ENCODE measurements at regions not wholly inside any gene's neighbourhood (a gene's known extent, or its start where the extent isn't known, plus 50 kb on each side); places are given as distances from the start of the nearest gene placed in this dataset.

GRCh38 chr1:106266786-106267185, 789.7 kb upstream of the PRMT6 start:
- Histone ChIP-seq H2AFZ (ENCODE audit: low read depth, low read length) (no peak overlapping the region), H4K8ac (ENCODE audit: low read length) (no peak overlapping the region), H3K14ac (ENCODE audit: low read length in 2 of 2) (no peak overlapping the region), H3K27ac (ENCODE audit: low read length, poor library complexity, severe bottlenecking) (no peak overlapping the region), H3K23ac (ENCODE audit: low read length in 2 of 2) (no peak overlapping the region), H3K36me3 (ENCODE audit: control insufficient read depth in 1 of 2, insufficient read depth in 2 of 2, low read depth in 1 of 2, low read length in 2 of 2) (no peaks in the 10 kb centered on the region), H2AK5ac (ENCODE audit: low read length, severe bottlenecking) (no peak overlapping the region), H3K4ac (ENCODE audit: low read depth in 1 of 2, low read length in 2 of 2) (no peak overlapping the region), H3K18ac (ENCODE audit: low read depth in 1 of 2, low read length in 2 of 2) (no peak overlapping the region), H2BK12ac (ENCODE audit: low read length in 2 of 2) (no peak overlapping the region), H4K91ac (ENCODE audit: low read length) (no peak overlapping the region), H2BK15ac (ENCODE audit: low read depth, poor library complexity, severe bottlenecking) (no peak overlapping the region), H3K4me1 (ENCODE audit: control insufficient read depth, insufficient read depth, low read depth, low read length) (no peaks in the 10 kb centered on the region), H3K9me3 (ENCODE audit: control insufficient read depth, low read length) (peaks cover 30% of the 10 kb centered on the region), H2BK120ac (ENCODE audit: low read depth, low read length) (no peak overlapping the region), H3K79me1 (replicated peaks; ENCODE audit: low read length, poor library complexity, severe bottlenecking) (no peaks in the 10 kb centered on the region), H3K4me2 (ENCODE audit: low read length, poor library complexity, severe bottlenecking) (no peak overlapping the region), H3K27me3 (ENCODE audit: control insufficient read depth in 1 of 2, insufficient read depth in 1 of 2, low read length in 2 of 2) (no peaks in the 10 kb centered on the region), H3K9ac (ENCODE audit: low read length) (no peak overlapping the region), H3K4me3 (ENCODE audit: insufficient read depth in 1 of 2, low read depth in 1 of 2, low read length in 2 of 2) (no peak overlapping the region), H2BK5ac (ENCODE audit: low read depth, low read length, poor library complexity, severe bottlenecking) (no peak overlapping the region)
- WGBS = 52% methylated on average over 3 of the region's 3 CpGs
- DNase-seq = no peak

- Histone ChIP-seq H3K27me3 (ENCODE audit: control insufficient read depth in 1 of 2, insufficient read depth in 1 of 2, low read length in 2 of 2) (no peaks in the 10 kb centered on the region), H4K8ac (ENCODE audit: low read length) (no peak overlapping the region), H3K9me3 (ENCODE audit: control insufficient read depth, low read length) (peaks cover 22% of the 10 kb centered on the region), H2BK5ac (ENCODE audit: low read depth, low read length, poor library complexity, severe bottlenecking) (no peak overlapping the region), H4K91ac (ENCODE audit: low read length) (no peak overlapping the region), H3K4me2 (ENCODE audit: low read length, poor library complexity, severe bottlenecking) (no peak overlapping the region), H3K4ac (ENCODE audit: low read depth in 1 of 2, low read length in 2 of 2) (no peak overlapping the region), H2AFZ (ENCODE audit: low read depth, low read length) (no peak overlapping the region), H2BK15ac (ENCODE audit: low read depth, poor library complexity, severe bottlenecking) (no peak overlapping the region), H3K27ac (ENCODE audit: low read length, poor library complexity, severe bottlenecking) (no peak overlapping the region), H3K4me3 (ENCODE audit: insufficient read depth in 1 of 2, low read depth in 1 of 2, low read length in 2 of 2) (no peak overlapping the region), H2BK12ac (ENCODE audit: low read length in 2 of 2) (no peak overlapping the region), H3K36me3 (ENCODE audit: control insufficient read depth in 1 of 2, insufficient read depth in 2 of 2, low read depth in 1 of 2, low read length in 2 of 2) (no peaks in the 10 kb centered on the region), H3K18ac (ENCODE audit: low read depth in 1 of 2, low read length in 2 of 2) (no peak overlapping the region), H2BK120ac (ENCODE audit: low read depth, low read length) (no peak overlapping the region), H3K4me1 (ENCODE audit: control insufficient read depth, insufficient read depth, low read depth, low read length) (no peaks in the 10 kb centered on the region), H3K9ac (ENCODE audit: low read length) (no peak overlapping the region), H3K14ac (ENCODE audit: low read length in 2 of 2) (no peak overlapping the region), H3K79me1 (replicated peaks; ENCODE audit: low read length, poor library complexity, severe bottlenecking) (no peaks in the 10 kb centered on the region), H2AK5ac (ENCODE audit: low read length, severe bottlenecking) (no peak overlapping the region), H3K23ac (ENCODE audit: low read length in 2 of 2) (no peak overlapping the region)
- WGBS = 67% methylated on average over 5 of the region's 5 CpGs
- DNase-seq = peak; percentile 4
Measured at GRCh38 chr1:106268070-106268469, 788.4 kb upstream of the PRMT6 start.

- Histone ChIP-seq H3K36me3 (ENCODE audit: control insufficient read depth in 1 of 2, insufficient read depth in 2 of 2, low read depth in 1 of 2, low read length in 2 of 2) (no peaks in the 10 kb centered on the region), H4K91ac (ENCODE audit: low read length) (no peak overlapping the region), H2BK5ac (ENCODE audit: low read depth, low read length, poor library complexity, severe bottlenecking) (no peak overlapping the region), H3K18ac (ENCODE audit: low read depth in 1 of 2, low read length in 2 of 2) (no peak overlapping the region), H3K27ac (ENCODE audit: low read length, poor library complexity, severe bottlenecking) (no peak overlapping the region), H3K4me3 (ENCODE audit: insufficient read depth in 1 of 2, low read depth in 1 of 2, low read length in 2 of 2) (no peak overlapping the region), H3K9me3 (ENCODE audit: control insufficient read depth, low read length) (peaks cover 5% of the 10 kb centered on the region), H2BK15ac (ENCODE audit: low read depth, poor library complexity, severe bottlenecking) (no peak overlapping the region), H3K14ac (ENCODE audit: low read length in 2 of 2) (no peak overlapping the region), H3K4me1 (ENCODE audit: control insufficient read depth, insufficient read depth, low read depth, low read length) (no peaks in the 10 kb centered on the region), H3K23ac (ENCODE audit: low read length in 2 of 2) (no peak overlapping the region), H3K4ac (ENCODE audit: low read depth in 1 of 2, low read length in 2 of 2) (no peak overlapping the region), H2BK120ac (ENCODE audit: low read depth, low read length) (no peak overlapping the region), H3K9ac (ENCODE audit: low read length) (no peak overlapping the region), H4K8ac (ENCODE audit: low read length) (no peak overlapping the region), H2AK5ac (ENCODE audit: low read length, severe bottlenecking) (no peak overlapping the region), H2AFZ (ENCODE audit: low read depth, low read length) (no peak overlapping the region), H3K4me2 (ENCODE audit: low read length, poor library complexity, severe bottlenecking) (no peak overlapping the region), H3K79me1 (replicated peaks; ENCODE audit: low read length, poor library complexity, severe bottlenecking) (no peaks in the 10 kb centered on the region), H2BK12ac (ENCODE audit: low read length in 2 of 2) (no peak overlapping the region), H3K27me3 (ENCODE audit: control insufficient read depth in 1 of 2, insufficient read depth in 1 of 2, low read length in 2 of 2) (no peaks in the 10 kb centered on the region)
- DNase-seq = no peak
- whole genome bisulfite sequencing = 100% methylated on average over 1 of the region's 1 CpG
Measured at GRCh38 chr1:106276871-106277270, 779.6 kb upstream of the PRMT6 start.

- Histone ChIP-seq H3K18ac (ENCODE audit: low read depth in 1 of 2, low read length in 2 of 2) (no peak overlapping the region), H3K23ac (ENCODE audit: low read length in 2 of 2) (no peak overlapping the region), H4K91ac (ENCODE audit: low read length) (no peak overlapping the region), H3K79me1 (replicated peaks; ENCODE audit: low read length, poor library complexity, severe bottlenecking) (no peaks in the 10 kb centered on the region), H2AK5ac (ENCODE audit: low read length, severe bottlenecking) (no peak overlapping the region), H4K8ac (ENCODE audit: low read length) (no peak overlapping the region), H3K27me3 (ENCODE audit: control insufficient read depth in 1 of 2, insufficient read depth in 1 of 2, low read length in 2 of 2) (no peaks in the 10 kb centered on the region), H3K27ac (ENCODE audit: low read length, poor library complexity, severe bottlenecking) (no peak overlapping the region), H2BK120ac (ENCODE audit: low read depth, low read length) (no peak overlapping the region), H3K4me1 (ENCODE audit: control insufficient read depth, insufficient read depth, low read depth, low read length) (no peaks in the 10 kb centered on the region), H3K14ac (ENCODE audit: low read length in 2 of 2) (no peak overlapping the region), H3K9me3 (ENCODE audit: control insufficient read depth, low read length) (peaks cover 12% of the 10 kb centered on the region), H2BK5ac (ENCODE audit: low read depth, low read length, poor library complexity, severe bottlenecking) (no peak overlapping the region), H3K4me2 (ENCODE audit: low read length, poor library complexity, severe bottlenecking) (no peak overlapping the region), H3K36me3 (ENCODE audit: control insufficient read depth in 1 of 2, insufficient read depth in 2 of 2, low read depth in 1 of 2, low read length in 2 of 2) (no peaks in the 10 kb centered on the region), H2BK12ac (ENCODE audit: low read length in 2 of 2) (no peak overlapping the region), H2AFZ (ENCODE audit: low read depth, low read length) (no peak overlapping the region), H2BK15ac (ENCODE audit: low read depth, poor library complexity, severe bottlenecking) (no peak overlapping the region), H3K9ac (ENCODE audit: low read length) (no peak overlapping the region), H3K4ac (ENCODE audit: low read depth in 1 of 2, low read length in 2 of 2) (no peak overlapping the region), H3K4me3 (ENCODE audit: insufficient read depth in 1 of 2, low read depth in 1 of 2, low read length in 2 of 2) (no peak overlapping the region)
- WGBS = 100% methylated on average over 1 of the region's 4 CpGs
- DNase-seq = no peak
Measured at GRCh38 chr1:106277786-106278185, 778.7 kb upstream of the PRMT6 start.
